PC-9 (cell line): ENCODE measurements at regions not wholly inside any gene's neighbourhood (a gene's known extent, or its start where the extent isn't known, plus 50 kb on each side); places are given as distances from the start of the nearest gene placed in this dataset.

Source experiments
- EZH2 ChIP-seq: fragments of 200-600 bp; sonication (generic); IDR thresholded peaks from 2 replicates; pipeline ENCODE4 v1.8.0; 2017; ENCODE audit warnings: antibody characterized with exemption, low read depth
- TF ChIP-seq, protein P1 (sequence below): fragments of 200-600 bp; sonication (generic); conservative IDR thresholded peaks from 2 replicates; pipeline ENCODE4 v1.6.1; 2017; ENCODE audit warnings: mixed run types, antibody characterized with exemption, mild to moderate bottlenecking, moderate library complexity

DNA sequence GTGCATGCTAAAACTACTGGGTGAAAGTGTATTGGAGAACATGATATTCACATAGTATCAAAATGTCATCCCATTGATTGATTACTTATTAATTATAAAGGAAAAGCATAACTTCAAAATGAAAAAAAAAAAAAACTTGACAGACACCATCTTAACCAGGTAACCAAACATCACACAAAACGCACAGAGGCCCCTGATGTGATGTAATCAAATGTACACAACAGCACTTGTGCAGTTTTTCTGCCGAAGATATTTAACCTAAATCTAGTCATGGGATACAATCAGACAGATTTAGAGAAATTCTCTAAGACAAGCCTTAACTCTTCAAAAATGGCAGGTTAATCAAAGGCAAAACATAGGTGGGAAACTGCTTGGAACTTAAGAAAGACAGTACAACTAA, 102.0 kb upstream of the TENT5A start:
- TF ChIP-seq, protein P1, sequence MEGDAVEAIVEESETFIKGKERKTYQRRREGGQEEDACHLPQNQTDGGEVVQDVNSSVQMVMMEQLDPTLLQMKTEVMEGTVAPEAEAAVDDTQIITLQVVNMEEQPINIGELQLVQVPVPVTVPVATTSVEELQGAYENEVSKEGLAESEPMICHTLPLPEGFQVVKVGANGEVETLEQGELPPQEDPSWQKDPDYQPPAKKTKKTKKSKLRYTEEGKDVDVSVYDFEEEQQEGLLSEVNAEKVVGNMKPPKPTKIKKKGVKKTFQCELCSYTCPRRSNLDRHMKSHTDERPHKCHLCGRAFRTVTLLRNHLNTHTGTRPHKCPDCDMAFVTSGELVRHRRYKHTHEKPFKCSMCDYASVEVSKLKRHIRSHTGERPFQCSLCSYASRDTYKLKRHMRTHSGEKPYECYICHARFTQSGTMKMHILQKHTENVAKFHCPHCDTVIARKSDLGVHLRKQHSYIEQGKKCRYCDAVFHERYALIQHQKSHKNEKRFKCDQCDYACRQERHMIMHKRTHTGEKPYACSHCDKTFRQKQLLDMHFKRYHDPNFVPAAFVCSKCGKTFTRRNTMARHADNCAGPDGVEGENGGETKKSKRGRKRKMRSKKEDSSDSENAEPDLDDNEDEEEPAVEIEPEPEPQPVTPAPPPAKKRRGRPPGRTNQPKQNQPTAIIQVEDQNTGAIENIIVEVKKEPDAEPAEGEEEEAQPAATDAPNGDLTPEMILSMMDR = no peak
- no peak for TF ChIP-seq EZH2
